Psoas muscle (tissue), 7 donors: ENCODE measurements at regions not wholly inside any gene's neighbourhood (a gene's known extent, or its start where the extent isn't known, plus 50 kb on each side); places are given as distances from the start of the nearest gene placed in this dataset.
"Not testable (repeated sequence)": the region's sequence is repeated elsewhere in the genome, so short reads cannot be mapped to it uniquely, and the experiment has no call there.

ENCODE experiments used
- ATAC-seq, 4 donors: fragments of 200-7000 bp; cut with Tn5 transposase; one replicate each; pipeline ENCODE4 v1.9.1; 2020; ENCODE audit warnings: moderate library complexity in 3 of 4, mild to moderate bottlenecking in 2 of 4
- DNase-seq, 2 donors: peaks; one replicate each; pipeline ENCODE4 v3.0.0-alpha.2; 2020
- H3K27ac ChIP-seq: fragments of 200-600 bp; one replicate; pipeline ENCODE4 v1.8.0; 2022
- H3K27me3 ChIP-seq, 3 donors: fragments of 200-600 bp in 1 of 3; one replicate each; pipeline versions ENCODE4 v1.6.1 to v1.8.0; 2013 to 2022; ENCODE audit warnings: low read length in 2 of 3, mild to moderate bottlenecking in 2 of 3, moderate library complexity in 1 of 3; ENCODE audit not compliant: insufficient read depth in 3 of 3
- H3K36me3 ChIP-seq, 2 donors: fragments of 200-600 bp in 1 of 2; one replicate each; pipeline versions ENCODE4 v1.6.1 to v1.8.0; 2013 to 2022; ENCODE audit warnings: low read depth in 1 of 2, mild to moderate bottlenecking in 1 of 2, moderate library complexity in 1 of 2; ENCODE audit not compliant: insufficient read depth in 1 of 2
- H3K4me1 ChIP-seq: fragments of 200-600 bp; one replicate; pipeline ENCODE4 v1.8.0; 2022
- H3K4me3 ChIP-seq: fragments of 200-600 bp; one replicate; pipeline ENCODE4 v1.8.0; 2022; ENCODE audit warnings: mild to moderate bottlenecking
- H3K9me3 ChIP-seq: fragments of 200-600 bp; one replicate; pipeline ENCODE4 v1.8.0; 2022
- WGBS, 3 donors: extraction: QIAGEN DNeasy Blood & Tissue Kit; methylation state at CpG; one replicate each; pipeline versions ENCODE4 v1.1.6 to v1.1.7; 2013; 5-methylcytosine and 5-hydroxymethylcytosine counted together
- intact Hi-C, 2 donors: fragments of 100-400 bp; cut with DNase I; formaldehyde crosslinking; loops; one replicate each; pipeline versions ENCODE4 v1.11.0 to v1.14.2; 2022
- TF ChIP-seq, protein P1 (sequence below): fragments of 200-600 bp; IDR thresholded peaks from one replicate; pipeline ENCODE4 v1.8.0; 2022; ENCODE audit warnings: antibody characterized with exemption
- donor health status: healthy with polysubstance abuse.
- donor health status: DM: no; HTN: no; CAD: no; lungs with moderate emphysema.
- donor health status: Bipolar disorder and iron deficiency.
- donor health status: healthy.
- donor health status: DM: yes; HTN: yes; CAD: no.
- donor health status: DM: no; HTN: no; CAD: no.
- donor health status: DM: yes; HTN: yes; CAD: no.

DNA sequence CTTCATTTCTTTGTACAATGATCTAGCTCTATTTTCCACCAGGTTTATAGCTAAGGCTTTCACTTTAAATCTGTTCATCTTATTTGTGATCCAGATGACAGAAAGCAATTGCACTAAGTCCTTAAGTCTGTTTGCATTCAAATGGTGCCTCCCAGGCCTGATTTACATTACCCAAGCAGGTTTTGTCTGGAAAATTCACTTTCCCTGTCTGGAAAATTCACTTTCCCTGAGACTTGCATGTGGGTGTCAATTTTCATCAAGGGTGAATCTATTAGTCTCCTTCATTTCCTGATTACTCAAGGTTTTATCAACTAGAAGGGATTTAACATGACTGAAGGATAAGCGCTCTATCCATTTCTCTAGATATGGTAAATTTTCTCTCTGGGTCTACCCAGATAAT lies 1480.2 kb upstream of the GOT2 start:
- no peak overlapping the region for H3K4me3 ChIP-seq
- DNase-seq (no peak), ATAC-seq (no peak)
- no peaks in the 10 kb centered on the region for H3K9me3 ChIP-seq
- H3K36me3 ChIP-seq: no peaks in the 10 kb centered on the region
- intact Hi-C loops: no loop called here
- 93 to 97% (median 97%) methylated on average over 1 of the region's 1 CpG for WGBS, 3 donors
- H3K4me1 ChIP-seq: no peaks in the 10 kb centered on the region
- H3K27me3 ChIP-seq: no peaks in the 10 kb centered on the region
- no peak overlapping the region for H3K27ac ChIP-seq
- TF ChIP-seq, protein P1, sequence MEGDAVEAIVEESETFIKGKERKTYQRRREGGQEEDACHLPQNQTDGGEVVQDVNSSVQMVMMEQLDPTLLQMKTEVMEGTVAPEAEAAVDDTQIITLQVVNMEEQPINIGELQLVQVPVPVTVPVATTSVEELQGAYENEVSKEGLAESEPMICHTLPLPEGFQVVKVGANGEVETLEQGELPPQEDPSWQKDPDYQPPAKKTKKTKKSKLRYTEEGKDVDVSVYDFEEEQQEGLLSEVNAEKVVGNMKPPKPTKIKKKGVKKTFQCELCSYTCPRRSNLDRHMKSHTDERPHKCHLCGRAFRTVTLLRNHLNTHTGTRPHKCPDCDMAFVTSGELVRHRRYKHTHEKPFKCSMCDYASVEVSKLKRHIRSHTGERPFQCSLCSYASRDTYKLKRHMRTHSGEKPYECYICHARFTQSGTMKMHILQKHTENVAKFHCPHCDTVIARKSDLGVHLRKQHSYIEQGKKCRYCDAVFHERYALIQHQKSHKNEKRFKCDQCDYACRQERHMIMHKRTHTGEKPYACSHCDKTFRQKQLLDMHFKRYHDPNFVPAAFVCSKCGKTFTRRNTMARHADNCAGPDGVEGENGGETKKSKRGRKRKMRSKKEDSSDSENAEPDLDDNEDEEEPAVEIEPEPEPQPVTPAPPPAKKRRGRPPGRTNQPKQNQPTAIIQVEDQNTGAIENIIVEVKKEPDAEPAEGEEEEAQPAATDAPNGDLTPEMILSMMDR: no peak

DNA sequence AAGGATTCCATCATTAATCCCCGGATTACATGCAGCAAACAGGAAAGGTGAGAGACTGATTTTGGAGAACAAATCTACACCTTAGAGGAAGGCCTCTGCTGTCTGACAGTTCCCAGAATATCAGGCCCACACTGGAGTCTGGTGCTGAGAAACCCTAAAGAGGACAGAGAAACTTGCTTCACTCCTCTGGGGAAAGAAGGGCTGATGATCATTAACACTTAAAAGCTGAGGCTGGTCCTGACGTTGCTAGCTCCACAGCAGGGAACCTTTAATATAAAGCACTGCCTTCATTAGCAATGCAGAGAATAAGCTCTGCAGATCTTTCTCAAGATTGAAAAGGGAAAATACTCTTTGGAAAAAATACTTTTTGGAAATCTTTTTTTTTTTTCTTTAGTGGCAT lies 1472.4 kb upstream of the GOT2 start:
- H3K27ac ChIP-seq: no peak overlapping the region
- no peaks in the 10 kb centered on the region for H3K36me3 ChIP-seq
- no peaks in the 10 kb centered on the region for H3K9me3 ChIP-seq
- no peak overlapping the region for H3K4me3 ChIP-seq
- H3K27me3 ChIP-seq: no peaks in the 10 kb centered on the region
- no peaks in the 10 kb centered on the region for H3K4me1 ChIP-seq
- WGBS, 3 donors: 42 to 51% (median 43%) methylated on average over 2 of the region's 2 CpGs
- intact Hi-C loops: no loop called here
- TF ChIP-seq, protein P1: no peak
- ATAC-seq: no peak
- no peak for DNase-seq

DNA sequence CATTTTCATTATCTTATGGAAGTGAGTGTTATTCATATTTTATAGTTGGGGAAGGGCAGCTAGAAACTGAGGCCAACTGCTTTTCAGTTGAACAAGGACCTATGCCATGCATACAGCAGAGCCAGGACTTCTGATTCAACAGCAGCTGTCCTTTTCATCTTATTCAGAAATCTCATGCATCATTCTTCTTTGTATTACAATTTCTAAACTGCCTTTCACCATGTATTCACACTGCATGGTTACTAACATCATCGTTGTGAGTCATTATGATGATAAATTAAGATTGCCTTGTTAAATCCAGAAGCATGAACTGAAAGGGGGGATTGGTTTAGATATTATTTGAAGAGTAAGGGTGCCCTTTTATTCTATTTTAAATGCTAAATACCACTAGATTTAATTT lies 1470.1 kb upstream of the GOT2 start:
- 39 to 54% (median 39%) methylated on average over 1 of the region's 1 CpG for WGBS, 3 donors
- DNase-seq: no peak
- Histone ChIP-seq H3K4me3 (no peak overlapping the region), H3K9me3 (no peaks in the 10 kb centered on the region), H3K4me1 (no peaks in the 10 kb centered on the region), H3K36me3 (no peaks in the 10 kb centered on the region), H3K27me3 (no peaks in the 10 kb centered on the region), H3K27ac (no peak overlapping the region)
- ATAC-seq: no peak
- TF ChIP-seq, protein P1: no peak
- intact Hi-C loops: no loop called here

DNA sequence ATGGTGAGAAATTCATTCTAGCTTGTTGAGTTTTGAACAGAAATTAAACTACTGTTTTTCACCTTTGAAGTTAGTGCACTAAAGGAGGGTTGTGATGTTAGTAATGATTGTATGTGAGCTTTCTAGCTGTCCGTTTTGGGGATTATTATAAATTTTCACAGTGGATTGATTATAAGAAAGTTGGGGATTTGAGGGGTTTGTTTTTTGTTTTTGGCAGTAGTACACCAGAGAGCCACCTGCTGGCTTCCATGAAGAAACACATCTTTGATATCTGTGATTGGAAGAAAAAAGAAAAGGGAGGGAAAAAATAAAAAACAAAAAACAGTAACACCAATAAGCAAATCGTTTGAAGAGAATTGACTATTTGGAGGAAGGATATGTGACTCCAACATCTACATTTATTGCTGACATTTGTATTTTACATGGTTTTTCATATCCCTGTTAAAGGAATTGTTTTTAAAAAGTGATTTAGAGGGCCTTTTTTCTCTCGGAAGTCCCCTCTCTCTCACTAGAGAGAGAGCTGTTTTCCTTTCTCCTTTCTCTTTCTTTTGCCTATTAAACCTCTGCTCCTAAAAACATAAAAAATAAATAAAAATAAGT lies 1469.5 kb upstream of the GOT2 start:
- DNase-seq (no peak), ATAC-seq (no peak)
- H3K27ac ChIP-seq: no peak overlapping the region
- no peaks in the 10 kb centered on the region for H3K27me3 ChIP-seq
- TF ChIP-seq, protein P1: no peak
- intact Hi-C loops: no loop called here
- no peaks in the 10 kb centered on the region for H3K9me3 ChIP-seq
- 24 to 29% (median 28%) methylated on average over 3 of the region's 3 CpGs for WGBS, 3 donors
- no peaks in the 10 kb centered on the region for H3K36me3 ChIP-seq
- H3K4me1 ChIP-seq: no peaks in the 10 kb centered on the region
- no peak overlapping the region for H3K4me3 ChIP-seq

DNA sequence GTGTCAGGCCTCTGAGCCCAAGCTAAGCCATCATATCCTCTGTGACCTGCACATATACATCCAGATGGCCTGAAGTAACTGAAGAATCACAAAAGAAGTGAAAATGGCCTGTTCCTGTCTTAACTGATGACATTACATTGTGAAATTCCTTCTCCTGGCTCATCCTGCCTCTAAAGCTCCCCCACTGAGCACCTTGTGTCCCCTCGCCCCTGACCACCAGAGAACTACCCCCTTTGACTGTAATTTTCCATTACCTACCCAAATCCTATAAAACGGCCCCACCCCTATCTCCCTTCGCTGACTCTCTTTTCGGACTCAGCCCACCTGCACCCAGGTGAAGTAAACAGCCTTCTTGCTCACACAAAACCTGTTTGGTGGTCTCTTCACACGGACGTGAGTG lies 1466.6 kb upstream of the GOT2 start:
- H3K27me3 ChIP-seq, ATAC-seq, H3K9me3 ChIP-seq, H3K4me1 ChIP-seq, H3K27ac ChIP-seq, H3K36me3 ChIP-seq, intact Hi-C loops, H3K4me3 ChIP-seq, DNase-seq: not testable (repeated sequence)
- WGBS, 3 donors: 79 to 84% (median 81%) methylated on average over 6 of the region's 6 CpGs
